ENCODE measurements at regions not wholly inside any gene's neighbourhood (a gene's known extent, or its start where the extent isn't known, plus 50 kb on each side); places are given as distances from the start of the nearest gene placed in this dataset.

- TF ChIP-seq TAF1 (IDR thresholded peaks at IDR 0.05; ENCODE audit: low read depth, low read length) (no peak), POLR2AphosphoS5 (IDR thresholded peaks at IDR 0.05; ENCODE audit: low read depth, low read length) (no peak)
Observed at GRCh38 chr14:97581016-97581415, 783.8 kb downstream of the VRK1 start.

Data from GM12891 (cell line).